AG09319 (cell line): ENCODE measurements at regions not wholly inside any gene's neighbourhood (a gene's known extent, or its start where the extent isn't known, plus 50 kb on each side); places are given as distances from the start of the nearest gene placed in this dataset.

Experiments used
- DNase-seq: peaks from one replicate; pipeline ENCODE4 v3.0.0-alpha.2; 2010; ENCODE audit warnings: low read depth; ENCODE audit errors: extremely low read depth
- CTCF ChIP-seq: IDR thresholded peaks from 2 replicates; pipeline ENCODE4 v1.5.1; 2011; ENCODE audit warnings: low read depth, mild to moderate bottlenecking, inconsistent platforms, low read length, moderate library complexity

GRCh38 chr5:79853676-79854418, 137.2 kb downstream of the MTX3 start:
- DNase-seq, result no peak
- no peak for TF ChIP-seq CTCF

GRCh38 chr5:79853028-79853427, 138.0 kb downstream of the MTX3 start:
- no peak for TF ChIP-seq CTCF
- DNase-seq, result no peak

- DNase-seq, result no peak
- no peak for TF ChIP-seq CTCF
Measured at GRCh38 chr5:79851391-79851863, 139.6 kb downstream of the MTX3 start.

GRCh38 chr5:79850941-79851340, 140.1 kb downstream of the MTX3 start:
- DNase-seq, result no peak
- TF ChIP-seq CTCF, result no peak

GRCh38 chr5:79850316-79850822, 140.7 kb downstream of the MTX3 start:
- TF ChIP-seq CTCF, result no peak
- peak; percentile 51 for DNase-seq

GRCh38 chr5:79849486-79850315, 141.4 kb downstream of the MTX3 start:
- no peak for DNase-seq
- TF ChIP-seq CTCF, result no peak
